ENCODE measurements at regions not wholly inside any gene's neighbourhood (a gene's known extent, or its start where the extent isn't known, plus 50 kb on each side); places are given as distances from the start of the nearest gene placed in this dataset.

DNA sequence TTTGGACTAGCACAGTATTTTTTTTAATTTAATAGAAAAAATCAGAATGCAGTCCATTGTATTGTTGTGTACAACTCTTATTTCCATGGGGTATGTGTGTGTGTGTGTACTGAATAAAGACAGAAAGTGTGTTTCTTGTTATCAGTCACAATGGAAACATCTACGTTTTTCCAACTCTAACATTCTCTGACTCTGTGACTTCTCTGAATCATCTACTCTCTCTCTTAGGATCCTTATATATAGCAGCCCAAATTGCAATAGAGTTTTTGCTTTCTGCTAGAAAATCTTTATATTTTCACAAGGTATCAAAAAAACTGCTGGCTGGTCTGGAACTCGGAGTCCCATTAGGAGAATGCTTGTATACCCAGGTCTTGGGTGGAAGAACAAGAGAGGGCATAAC is 138.9 kb upstream of the ARID2 start:
- Histone ChIP-seq H3K79me2 (ENCODE audit: insufficient read depth, low read length) (no peaks in the 10 kb centered on the region), H3K27me3 (ENCODE audit: insufficient read depth, low read length) (no peaks in the 10 kb centered on the region; the same call in 1 of the 2 replicates), H3K36me3 (ENCODE audit: insufficient read depth, low read length) (no peaks in the 10 kb centered on the region), H3K4me2 (ENCODE audit: low read length) (no peak overlapping the region), H3K9ac (ENCODE audit: low read length) (no peak overlapping the region), H4K20me1 (ENCODE audit: insufficient read depth, low read length) (no peaks in the 10 kb centered on the region), H2AFZ (ENCODE audit: low read length) (no peak overlapping the region), H3K4me1 (ENCODE audit: insufficient read depth, low read length, severe bottlenecking) (no peaks in the 10 kb centered on the region), H3K4me3 (ENCODE audit: low read depth, low read length, poor library complexity, severe bottlenecking) (no peak overlapping the region), H3K27ac (ENCODE audit: low read depth, low read length, poor library complexity, severe bottlenecking) (no peak overlapping the region), H3F3A (ENCODE audit: insufficient read depth, low read length) (no peaks in the 10 kb centered on the region), H3K9me3 (ENCODE audit: low read length) (no peaks in the 10 kb centered on the region), H3K9me2 (ENCODE audit: low read depth, low read length) (no peaks in the 10 kb centered on the region)
- TF ChIP-seq, protein P1, sequence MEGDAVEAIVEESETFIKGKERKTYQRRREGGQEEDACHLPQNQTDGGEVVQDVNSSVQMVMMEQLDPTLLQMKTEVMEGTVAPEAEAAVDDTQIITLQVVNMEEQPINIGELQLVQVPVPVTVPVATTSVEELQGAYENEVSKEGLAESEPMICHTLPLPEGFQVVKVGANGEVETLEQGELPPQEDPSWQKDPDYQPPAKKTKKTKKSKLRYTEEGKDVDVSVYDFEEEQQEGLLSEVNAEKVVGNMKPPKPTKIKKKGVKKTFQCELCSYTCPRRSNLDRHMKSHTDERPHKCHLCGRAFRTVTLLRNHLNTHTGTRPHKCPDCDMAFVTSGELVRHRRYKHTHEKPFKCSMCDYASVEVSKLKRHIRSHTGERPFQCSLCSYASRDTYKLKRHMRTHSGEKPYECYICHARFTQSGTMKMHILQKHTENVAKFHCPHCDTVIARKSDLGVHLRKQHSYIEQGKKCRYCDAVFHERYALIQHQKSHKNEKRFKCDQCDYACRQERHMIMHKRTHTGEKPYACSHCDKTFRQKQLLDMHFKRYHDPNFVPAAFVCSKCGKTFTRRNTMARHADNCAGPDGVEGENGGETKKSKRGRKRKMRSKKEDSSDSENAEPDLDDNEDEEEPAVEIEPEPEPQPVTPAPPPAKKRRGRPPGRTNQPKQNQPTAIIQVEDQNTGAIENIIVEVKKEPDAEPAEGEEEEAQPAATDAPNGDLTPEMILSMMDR (IDR thresholded peaks at IDR 0.05; ENCODE audit: low read length), result no peak
- TF ChIP-seq EZH2 (IDR thresholded peaks at IDR 0.05; ENCODE audit: borderline replicate concordance, low read length), result no peak

DNA sequence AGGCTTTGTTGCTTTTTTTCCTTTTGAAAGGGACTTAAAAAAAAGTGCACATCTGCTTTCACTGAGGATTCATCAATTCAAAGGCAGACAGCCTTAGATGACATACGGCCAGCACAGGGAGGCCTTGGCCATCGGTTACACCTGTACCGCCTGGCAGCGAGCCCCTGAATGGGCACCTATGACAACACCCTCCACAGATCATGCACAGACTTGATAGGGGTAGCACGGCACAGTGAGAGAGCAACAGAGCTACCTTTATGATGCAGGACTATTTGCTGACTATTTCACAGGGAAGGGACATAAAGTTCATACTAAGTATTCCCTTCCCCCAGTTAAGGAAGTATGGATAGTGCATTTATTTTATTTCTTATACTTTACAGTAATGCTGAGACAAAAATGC is 137.9 kb upstream of the ARID2 start:
- Histone ChIP-seq H3K4me2 (ENCODE audit: low read length) (no peak overlapping the region), H3K9me3 (ENCODE audit: low read length) (no peaks in the 10 kb centered on the region), H3K27ac (ENCODE audit: low read depth, low read length, poor library complexity, severe bottlenecking) (no peak overlapping the region), H4K20me1 (ENCODE audit: insufficient read depth, low read length) (no peaks in the 10 kb centered on the region), H3K4me1 (ENCODE audit: insufficient read depth, low read length, severe bottlenecking) (no peaks in the 10 kb centered on the region), H3K79me2 (ENCODE audit: insufficient read depth, low read length) (no peaks in the 10 kb centered on the region), H2AFZ (ENCODE audit: low read length) (no peak overlapping the region), H3F3A (ENCODE audit: insufficient read depth, low read length) (no peaks in the 10 kb centered on the region), H3K9me2 (ENCODE audit: low read depth, low read length) (no peaks in the 10 kb centered on the region), H3K27me3 (ENCODE audit: insufficient read depth, low read length) (no peaks in the 10 kb centered on the region), H3K4me3 (ENCODE audit: low read depth, low read length, poor library complexity, severe bottlenecking) (no peak overlapping the region), H3K36me3 (ENCODE audit: insufficient read depth, low read length) (no peaks in the 10 kb centered on the region), H3K9ac (ENCODE audit: low read length) (no peak overlapping the region)
- no peak for TF ChIP-seq EZH2 (IDR thresholded peaks at IDR 0.05; ENCODE audit: borderline replicate concordance, low read length)
- TF ChIP-seq, protein P1 (IDR thresholded peaks at IDR 0.05; ENCODE audit: low read length), result no peak

DNA sequence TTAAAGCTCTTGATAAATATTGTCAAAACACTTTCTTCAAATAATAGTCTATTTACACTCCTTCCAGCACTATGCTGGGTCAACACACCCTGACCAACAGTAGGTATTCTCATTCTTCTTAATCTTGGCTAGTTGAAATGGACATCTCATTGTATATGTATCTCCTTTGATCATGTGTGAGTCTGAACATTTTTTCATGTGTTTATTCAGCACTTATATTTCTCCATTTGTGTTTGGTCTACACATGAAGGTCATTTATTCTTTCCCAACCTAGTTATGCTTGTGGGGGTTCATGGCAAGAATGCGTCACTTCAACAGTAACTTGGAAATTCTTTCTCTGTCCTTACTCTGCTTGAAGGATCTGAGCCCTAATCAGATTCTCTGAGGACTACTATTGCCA is 133.1 kb upstream of the ARID2 start:
- no peaks in the 10 kb centered on the region for H4K20me1 ChIP-seq (ENCODE audit: insufficient read depth, low read length)
- no peaks in the 10 kb centered on the region for H3K79me2 ChIP-seq (ENCODE audit: insufficient read depth, low read length)
- H3K4me2 ChIP-seq (ENCODE audit: low read length), result no peak overlapping the region
- no peaks in the 10 kb centered on the region for H3K9me2 ChIP-seq (ENCODE audit: low read depth, low read length)
- no peak overlapping the region for H3K4me3 ChIP-seq (ENCODE audit: low read depth, low read length, poor library complexity, severe bottlenecking)
- no peaks in the 10 kb centered on the region for H3K9me3 ChIP-seq (ENCODE audit: low read length)
- no peaks in the 10 kb centered on the region for H3F3A ChIP-seq (ENCODE audit: insufficient read depth, low read length)
- H3K9ac ChIP-seq (ENCODE audit: low read length), result no peak overlapping the region
- no peaks in the 10 kb centered on the region for H3K4me1 ChIP-seq (ENCODE audit: insufficient read depth, low read length, severe bottlenecking)
- no peaks in the 10 kb centered on the region for H3K36me3 ChIP-seq (ENCODE audit: insufficient read depth, low read length)
- TF ChIP-seq, protein P1 (IDR thresholded peaks at IDR 0.05; ENCODE audit: low read length), result no peak
- no peak for TF ChIP-seq EZH2 (IDR thresholded peaks at IDR 0.05; ENCODE audit: borderline replicate concordance, low read length)
- H3K27ac ChIP-seq (ENCODE audit: low read depth, low read length, poor library complexity, severe bottlenecking), result no peak overlapping the region
- no peak overlapping the region for H2AFZ ChIP-seq (ENCODE audit: low read length)
- no peaks in the 10 kb centered on the region for H3K27me3 ChIP-seq (ENCODE audit: insufficient read depth, low read length)
